ENCODE measurements at regions not wholly inside any gene's neighbourhood (a gene's known extent, or its start where the extent isn't known, plus 50 kb on each side); places are given as distances from the start of the nearest gene placed in this dataset.

GRCh38 chr2:183224948-183225347 lies 100.7 kb downstream of the NUP35 start:
- no peak for TF ChIP-seq FOXK2 (IDR thresholded peaks at IDR 0.05)
- no peak for TF ChIP-seq TARDBP (IDR thresholded peaks at IDR 0.05)
- no peak for TF ChIP-seq HDGF (IDR thresholded peaks at IDR 0.05; ENCODE audit: borderline replicate concordance)
- TF ChIP-seq FOXA1 (IDR thresholded peaks at IDR 0.05): no peak
- TF ChIP-seq BHLHE40 (IDR thresholded peaks at IDR 0.05; ENCODE audit: borderline replicate concordance): no peak
- TF ChIP-seq SUZ12 (IDR thresholded peaks at IDR 0.05): no peak
- no peak for TF ChIP-seq FOXM1 (IDR thresholded peaks at IDR 0.05; ENCODE audit: borderline replicate concordance)
- no peak for TF ChIP-seq L3MBTL2 (conservative IDR thresholded peaks at IDR 0.05)
- no peak for TF ChIP-seq CTBP1 (IDR thresholded peaks at IDR 0.05; ENCODE audit: borderline replicate concordance)
- TF ChIP-seq ZNF384 (IDR thresholded peaks at IDR 0.05): no peak
